Activated CD4-positive, alpha-beta memory T cell treated with anti-CD3 and anti-CD28 coated beads for 36 hours (primary cell): ENCODE measurements at regions not wholly inside any gene's neighbourhood (a gene's known extent, or its start where the extent isn't known, plus 50 kb on each side); places are given as distances from the start of the nearest gene placed in this dataset.

Experiments
- CTCF ChIA-PET: fragments of 350-600 bp; sonication (Branson Sonifier 250); formaldehyde crosslinking; loops from one replicate; lab custom pipeline; 2021; ENCODE audit warnings: antibody characterized with exemption, inconsistent platforms; lab: Charles Lee
- POLR2A ChIA-PET: fragments of 350-600 bp; sonication (Branson Sonifier 250); formaldehyde crosslinking; loops from one replicate; lab custom pipeline; 2021; ENCODE audit warnings: antibody characterized with exemption; lab: Charles Lee
- DNase-seq: peaks from one replicate; pipeline ENCODE4 v3.0.0-alpha.2; 2020
- H3K27ac Mint-ChIP-seq: one replicate; pipeline ENCODE4 v1.8.0; 2021; ENCODE audit warnings: mixed read lengths
- H3K27me3 Mint-ChIP-seq: one replicate; pipeline ENCODE4 v1.8.0; 2021; ENCODE audit warnings: mixed read lengths
- H3K36me3 Mint-ChIP-seq: one replicate; pipeline ENCODE4 v1.8.0; 2021; ENCODE audit warnings: mixed read lengths
- H3K4me1 Mint-ChIP-seq: one replicate; pipeline ENCODE4 v1.8.0; 2021; ENCODE audit warnings: low read depth, mixed read lengths
- H3K4me3 Mint-ChIP-seq: one replicate; pipeline ENCODE4 v1.8.0; 2021; ENCODE audit warnings: mild to moderate bottlenecking, mixed read lengths
- H3K9me3 Mint-ChIP-seq: one replicate; pipeline ENCODE4 v1.8.0; 2021; ENCODE audit warnings: mixed read lengths
- intact Hi-C: fragments of 100-400 bp; cut with micrococcal nuclease; formaldehyde crosslinking; loops from one replicate; pipeline ENCODE4 v1.15.1; 2023

DNA sequence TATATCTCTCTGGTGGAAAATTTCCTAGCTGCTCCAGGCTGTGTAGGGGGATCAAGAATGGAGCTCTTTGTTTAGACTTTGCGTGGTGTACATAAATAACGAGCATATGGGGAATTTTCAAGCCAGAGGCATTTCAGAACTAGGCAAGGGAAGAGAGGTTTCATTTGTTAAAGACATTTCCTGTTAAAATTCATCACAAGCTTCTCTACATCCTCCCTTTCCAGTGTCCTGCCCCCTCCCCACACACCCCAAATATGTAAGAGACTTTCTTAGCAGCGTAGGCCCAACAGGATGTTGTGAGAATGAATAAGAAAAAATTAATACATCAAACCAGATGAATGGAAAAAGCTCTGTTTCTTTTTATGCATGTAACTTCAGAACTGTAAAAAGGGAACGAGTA is 150.3 kb downstream of the GPBP1 start:
- intact Hi-C loops = loop anchor here (1.0 kb wide), 1 partner anchor 25 kb away; no protein-coding TSS in a partner anchor
- Mint-ChIP-seq H3K27me3 (no peaks in the 10 kb centered on the region), H3K27ac (peak overlapping the region; percentile 2), H3K36me3 (no peaks in the 10 kb centered on the region), H3K9me3 (no peaks in the 10 kb centered on the region), H3K4me1 (peaks cover 15% of the 10 kb centered on the region), H3K4me3 (no peak overlapping the region)
- ChIA-PET POLR2A (no interaction called here), CTCF (interaction anchor here (1.1 to 2.3 kb wide), 2 partner anchors 14 to 22 kb away, joined by 4 to 6 read pairs; no protein-coding TSS in a partner anchor)
- peak; percentile 31 for DNase-seq

- Mint-ChIP-seq H3K27me3 (peaks cover 4% of the 10 kb centered on the region), H3K4me1 (peaks cover 10% of the 10 kb centered on the region), H3K27ac (no peak overlapping the region), H3K36me3 (no peaks in the 10 kb centered on the region), H3K4me3 (no peak overlapping the region), H3K9me3 (no peaks in the 10 kb centered on the region)
- CTCF ChIA-PET = interaction anchor here (1.5 kb wide), 1 partner anchor 17 kb away, joined by 3 read pairs; no protein-coding TSS in a partner anchor
- intact Hi-C loops = no loop called here
- POLR2A ChIA-PET = no interaction called here
- no peak for DNase-seq
These were observed 146.7 kb downstream of the GPBP1 start for GRCh38 chr5:57320582-57320981.

DNA sequence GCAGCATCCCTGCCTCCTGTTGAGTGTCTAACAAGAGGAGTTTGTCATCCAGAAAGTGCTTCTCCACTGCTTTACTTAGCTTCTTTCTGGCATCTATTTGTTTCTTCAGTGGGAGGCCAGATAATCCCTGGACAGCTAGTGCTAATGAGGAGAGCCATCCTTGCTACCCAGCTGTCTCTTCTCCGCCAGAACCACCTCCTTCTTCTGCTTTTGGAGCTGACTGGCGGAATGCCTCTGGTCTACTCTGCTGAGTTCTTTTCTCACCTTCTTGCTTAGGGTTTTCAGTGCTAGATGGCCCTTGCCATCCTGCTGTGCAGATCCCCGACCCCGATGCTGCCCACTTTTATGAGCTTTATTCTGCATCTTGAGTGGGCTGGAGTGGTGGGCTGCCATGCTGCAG is 145.8 kb downstream of the GPBP1 start:
- ChIA-PET CTCF (interaction anchor here (1.5 kb wide), 1 partner anchor 18 kb away, joined by 3 read pairs; no protein-coding TSS in a partner anchor), POLR2A (no interaction called here)
- peaks cover 10% of the 10 kb centered on the region for H3K4me1 Mint-ChIP-seq
- H3K27me3 Mint-ChIP-seq = peaks cover 4% of the 10 kb centered on the region
- DNase-seq = no peak
- no peaks in the 10 kb centered on the region for H3K9me3 Mint-ChIP-seq
- H3K36me3 Mint-ChIP-seq = no peaks in the 10 kb centered on the region
- intact Hi-C loops = no loop called here
- no peak overlapping the region for H3K4me3 Mint-ChIP-seq
- no peak overlapping the region for H3K27ac Mint-ChIP-seq

GRCh38 chr5:57318251-57318650 is 144.4 kb downstream of the GPBP1 start:
- Mint-ChIP-seq H3K27me3 (peaks cover 4% of the 10 kb centered on the region), H3K9me3 (no peaks in the 10 kb centered on the region), H3K36me3 (no peaks in the 10 kb centered on the region), H3K27ac (no peak overlapping the region), H3K4me1 (no peaks in the 10 kb centered on the region), H3K4me3 (no peak overlapping the region)
- ChIA-PET CTCF (interaction anchor here (1.0 to 1.7 kb wide), 3 partner anchors 15 to 21 kb away, joined by 3 to 5 read pairs (median 5); no protein-coding TSS in a partner anchor), POLR2A (no interaction called here)
- no peak for DNase-seq
- intact Hi-C loops = no loop called here

GRCh38 chr5:57317341-57317740 is 143.5 kb downstream of the GPBP1 start:
- no peaks in the 10 kb centered on the region for H3K36me3 Mint-ChIP-seq
- no peaks in the 10 kb centered on the region for H3K4me1 Mint-ChIP-seq
- CTCF ChIA-PET = interaction anchor here (1.5 to 1.7 kb wide), 2 partner anchors 14 to 19 kb away, joined by 5 read pairs; no protein-coding TSS in a partner anchor
- H3K27ac Mint-ChIP-seq = no peak overlapping the region
- DNase-seq = no peak
- POLR2A ChIA-PET = no interaction called here
- H3K9me3 Mint-ChIP-seq = no peaks in the 10 kb centered on the region
- H3K27me3 Mint-ChIP-seq = peaks cover 4% of the 10 kb centered on the region
- intact Hi-C loops = no loop called here
- no peak overlapping the region for H3K4me3 Mint-ChIP-seq

DNA sequence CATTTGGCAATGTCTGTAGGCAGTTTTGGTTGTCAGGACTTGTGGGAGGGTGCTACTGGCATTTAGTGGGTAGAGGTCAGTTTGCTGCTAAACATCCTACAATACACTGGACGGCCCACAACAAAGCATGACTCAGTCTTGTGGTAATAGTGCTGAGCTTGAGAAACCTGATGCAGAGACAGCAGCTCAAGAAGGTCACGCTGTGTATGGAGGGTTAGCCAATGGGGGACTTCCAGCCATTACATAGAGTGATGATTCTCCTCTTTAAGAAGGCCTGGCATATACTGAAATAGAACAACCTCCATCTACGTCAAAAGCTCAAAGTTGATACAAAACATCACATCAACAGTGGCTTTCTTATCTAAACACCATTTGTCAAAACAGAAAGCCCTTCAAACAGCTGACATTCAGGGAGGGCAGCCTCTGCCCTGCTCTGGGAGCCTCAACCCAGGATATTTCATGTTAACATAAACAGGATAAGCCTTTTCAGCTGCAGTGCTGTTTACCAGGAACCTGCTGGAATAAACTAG is 143.0 kb downstream of the GPBP1 start:
- Mint-ChIP-seq H3K36me3 (no peaks in the 10 kb centered on the region), H3K27me3 (peaks cover 4% of the 10 kb centered on the region), H3K27ac (no peak overlapping the region), H3K9me3 (no peaks in the 10 kb centered on the region), H3K4me3 (no peak overlapping the region), H3K4me1 (no peaks in the 10 kb centered on the region)
- ChIA-PET POLR2A (no interaction called here), CTCF (no interaction called here)
- intact Hi-C loops = no loop called here
- no peak for DNase-seq

DNA sequence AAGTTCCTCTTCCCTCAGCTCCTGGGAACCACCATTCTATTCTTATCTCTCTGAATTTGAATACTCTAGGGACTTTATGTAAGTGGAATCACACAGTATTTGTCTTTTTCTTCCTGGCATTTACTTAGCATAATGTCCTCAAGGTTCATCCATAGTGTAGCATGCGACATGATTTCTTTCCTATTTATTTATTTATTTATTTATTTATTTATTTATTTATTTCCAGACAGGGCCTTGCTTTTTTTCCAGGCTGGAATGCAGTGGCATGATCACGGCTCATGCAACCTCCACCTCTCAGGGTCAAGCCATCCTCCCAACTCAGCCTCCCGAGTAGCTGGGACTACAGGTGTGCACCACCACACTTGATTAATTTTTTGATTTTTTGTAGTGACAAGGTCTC is 142.1 kb downstream of the GPBP1 start:
- Mint-ChIP-seq H3K4me1 (no peaks in the 10 kb centered on the region), H3K4me3 (no peak overlapping the region), H3K27ac (no peak overlapping the region), H3K36me3 (no peaks in the 10 kb centered on the region), H3K27me3 (peaks cover 4% of the 10 kb centered on the region), H3K9me3 (no peaks in the 10 kb centered on the region)
- ChIA-PET POLR2A (no interaction called here), CTCF (no interaction called here)
- no peak for DNase-seq
- intact Hi-C loops = no loop called here
